ENCODE measurements at regions not wholly inside any gene's neighbourhood (a gene's known extent, or its start where the extent isn't known, plus 50 kb on each side); places are given as distances from the start of the nearest gene placed in this dataset.
"Not testable (repeated sequence)": the region's sequence is repeated elsewhere in the genome, so short reads cannot be mapped to it uniquely, and the experiment has no call there.

GRCh38 chr6:133758815-133759335, 130.0 kb upstream of the TCF21 start:
- DNase-seq = no peak

GRCh38 chr6:133759524-133759923, 129.4 kb upstream of the TCF21 start:
- no peak for DNase-seq

GRCh38 chr6:133761706-133762105, 127.2 kb upstream of the TCF21 start:
- DNase-seq = no peak

- no peak for DNase-seq
These were observed 124.7 kb upstream of the TCF21 start for GRCh38 chr6:133764008-133764753.

GRCh38 chr6:133764754-133765208, 124.1 kb upstream of the TCF21 start:
- DNase-seq = no peak

GRCh38 chr6:133767357-133767970, 121.4 kb upstream of the TCF21 start:
- DNase-seq = no peak

- DNase-seq = no peak
These were observed 120.1 kb upstream of the TCF21 start for GRCh38 chr6:133768656-133769295.

- no peak for DNase-seq
These were observed 119.5 kb upstream of the TCF21 start for GRCh38 chr6:133769463-133769862.

- DNase-seq = no peak
These were observed 116.3 kb upstream of the TCF21 start for GRCh38 chr6:133772567-133772966.

GRCh38 chr6:133773776-133774175, 115.1 kb upstream of the TCF21 start:
- DNase-seq = no peak

GRCh38 chr6:133774356-133774755, 114.6 kb upstream of the TCF21 start:
- no peak for DNase-seq

GRCh38 chr6:133778414-133779130, 110.3 kb upstream of the TCF21 start:
- DNase-seq = no peak

- no peak for DNase-seq
These were observed 108.8 kb upstream of the TCF21 start for GRCh38 chr6:133779916-133780695.

GRCh38 chr6:133786016-133786415, 102.9 kb upstream of the TCF21 start:
- no peak for DNase-seq

- no peak for DNase-seq
These were observed 101.8 kb upstream of the TCF21 start for GRCh38 chr6:133787122-133787521.

GRCh38 chr6:133787859-133788505, 100.9 kb upstream of the TCF21 start:
- no peak for DNase-seq

GRCh38 chr6:133788556-133788955, 100.4 kb upstream of the TCF21 start:
- no peak for DNase-seq

- DNase-seq = not testable (repeated sequence)
These were observed 99.5 kb upstream of the TCF21 start for GRCh38 chr6:133789449-133789848.

- DNase-seq = not testable (repeated sequence)
These were observed 98.2 kb upstream of the TCF21 start for GRCh38 chr6:133790756-133791155.

- not testable (repeated sequence) for DNase-seq
These were observed 93.9 kb upstream of the TCF21 start for GRCh38 chr6:133795051-133795450.

GRCh38 chr6:133796235-133796634, 92.7 kb upstream of the TCF21 start:
- no peak for DNase-seq

- no peak for DNase-seq
These were observed 89.9 kb upstream of the TCF21 start for GRCh38 chr6:133799043-133799442.
